GM21515 (cell line): ENCODE measurements at regions not wholly inside any gene's neighbourhood (a gene's known extent, or its start where the extent isn't known, plus 50 kb on each side); places are given as distances from the start of the nearest gene placed in this dataset.

Source experiments
- ATAC-seq: cut with Tn5 transposase; IDR thresholded peaks from one replicate; pipeline ENCODE4 v1.9.1; 2021; ENCODE audit not compliant: unreplicated experiment

DNA sequence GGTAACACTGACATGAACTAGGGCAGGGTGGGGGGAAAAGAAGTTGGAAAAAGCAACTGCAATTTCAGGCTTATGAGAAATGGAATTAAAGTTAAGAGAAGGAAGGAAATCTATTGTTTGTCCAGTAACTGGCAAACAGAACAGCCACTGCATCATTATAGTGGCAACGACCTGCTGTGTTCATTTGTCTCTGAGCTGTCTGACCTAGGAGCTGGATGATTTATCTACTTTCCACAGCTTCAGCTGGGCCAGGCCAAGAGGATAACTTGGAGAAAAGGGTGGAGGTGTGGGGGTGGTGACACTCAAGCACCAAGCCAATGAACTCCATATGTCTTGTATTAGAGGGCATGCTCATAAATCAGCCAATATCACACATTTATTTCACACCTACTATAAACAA, 291.5 kb upstream of the KLHL29 start:
- ATAC-seq = no peak

DNA sequence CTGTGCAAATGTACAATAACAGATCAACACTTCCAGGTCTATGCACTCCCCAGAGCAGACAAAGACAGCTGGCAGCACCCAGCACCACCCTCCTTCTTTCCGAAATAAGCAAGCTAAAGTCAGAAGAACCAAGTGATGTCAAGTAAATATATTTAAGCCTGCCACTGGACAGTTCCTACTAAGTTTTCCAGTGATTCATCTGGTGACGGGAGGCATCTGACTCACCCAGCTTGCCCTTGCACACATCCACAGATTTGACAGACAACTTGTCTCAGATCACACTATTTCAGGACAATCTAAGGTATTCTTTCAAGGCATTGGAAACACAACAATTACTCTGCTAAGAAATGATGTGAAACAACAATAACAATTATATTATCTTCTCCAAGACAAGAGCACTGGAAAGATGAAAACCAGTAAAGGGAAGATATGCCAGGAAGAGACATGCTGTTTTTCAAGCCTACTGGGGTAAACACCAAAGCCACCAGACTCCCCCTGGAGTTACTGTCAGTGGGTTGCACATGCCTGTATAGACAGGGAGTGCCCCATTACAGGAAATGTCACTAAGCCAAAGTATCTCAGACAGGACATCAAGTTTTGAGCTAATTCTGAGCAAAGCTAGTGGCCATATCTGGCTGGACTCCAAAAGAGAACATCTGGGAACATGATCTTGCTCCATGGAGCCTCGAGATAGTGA, 287.9 kb upstream of the KLHL29 start:
- ATAC-seq = no peak

DNA sequence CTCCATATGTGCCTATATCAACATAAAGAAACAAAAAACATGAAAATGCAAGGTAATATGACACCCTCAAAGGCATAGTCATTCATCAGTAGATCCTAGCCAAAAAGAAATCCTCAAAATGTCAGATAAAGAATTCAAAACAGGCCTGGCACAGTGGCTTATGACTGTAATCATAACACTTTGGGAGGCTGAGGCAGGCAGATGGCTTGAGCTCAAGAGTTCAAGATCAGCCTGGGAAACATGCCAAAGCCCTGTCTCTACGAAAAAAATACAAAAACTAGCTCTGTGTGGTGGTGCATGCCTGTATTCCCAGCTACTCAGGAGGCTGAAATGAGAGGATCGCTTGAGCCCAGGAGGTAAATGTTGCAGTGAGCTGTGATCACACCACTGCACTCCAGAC, 284.6 kb upstream of the KLHL29 start:
- ATAC-seq = no peak

DNA sequence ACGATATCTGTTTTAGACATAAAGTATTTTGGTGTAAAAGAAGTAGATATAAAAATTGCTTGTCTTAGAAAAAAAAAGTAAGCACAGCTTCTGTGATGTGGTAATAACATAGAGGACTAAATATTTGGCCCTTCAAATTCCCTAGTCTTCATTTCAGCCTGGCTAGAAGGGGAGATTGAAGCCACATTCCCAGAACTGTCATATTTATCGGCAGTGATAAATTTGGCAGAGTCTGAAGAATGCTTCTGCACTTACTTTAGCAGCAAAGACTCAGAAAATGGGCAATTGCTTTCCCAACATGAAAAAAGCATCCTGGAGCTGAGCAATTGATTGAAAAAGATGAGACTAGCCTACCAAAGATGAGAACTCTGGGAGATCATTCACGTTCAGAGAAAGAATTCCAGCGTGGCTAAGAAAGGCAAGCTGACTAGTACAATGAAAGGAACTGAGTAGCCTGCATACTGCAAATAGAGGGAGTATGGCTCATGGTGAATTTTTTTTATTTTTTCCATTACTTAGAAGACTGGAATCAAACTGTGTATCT, 278.7 kb upstream of the KLHL29 start:
- no peak for ATAC-seq

DNA sequence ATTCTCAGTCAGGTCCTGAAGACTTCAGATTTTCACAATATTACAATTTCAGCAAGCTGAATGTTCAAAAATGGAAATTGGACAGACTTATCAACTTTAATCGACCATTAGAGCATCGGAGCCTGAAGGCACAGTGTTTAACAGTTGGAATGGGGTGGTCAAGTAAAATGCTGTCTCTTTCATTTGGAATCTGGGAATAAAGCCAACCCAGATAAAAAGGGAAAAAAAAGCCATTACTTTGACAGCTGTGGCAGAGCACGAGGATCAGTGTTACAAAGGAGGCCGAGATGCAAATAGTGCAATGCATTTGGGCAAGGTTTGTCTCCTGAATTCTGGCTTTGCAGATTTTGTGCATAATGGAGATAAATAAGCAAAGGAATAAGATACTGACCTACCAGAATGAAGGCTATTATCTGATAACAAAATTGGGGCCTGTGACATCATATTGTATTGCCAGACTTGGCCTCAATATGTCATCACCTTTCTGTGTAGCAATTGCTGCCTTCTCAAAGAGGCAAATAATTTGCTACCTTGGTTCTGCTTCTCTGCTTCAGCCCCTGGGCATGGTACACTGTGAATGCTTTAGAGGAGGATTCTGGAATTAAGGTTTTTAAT, 277.5 kb upstream of the KLHL29 start:
- ATAC-seq = no peak

DNA sequence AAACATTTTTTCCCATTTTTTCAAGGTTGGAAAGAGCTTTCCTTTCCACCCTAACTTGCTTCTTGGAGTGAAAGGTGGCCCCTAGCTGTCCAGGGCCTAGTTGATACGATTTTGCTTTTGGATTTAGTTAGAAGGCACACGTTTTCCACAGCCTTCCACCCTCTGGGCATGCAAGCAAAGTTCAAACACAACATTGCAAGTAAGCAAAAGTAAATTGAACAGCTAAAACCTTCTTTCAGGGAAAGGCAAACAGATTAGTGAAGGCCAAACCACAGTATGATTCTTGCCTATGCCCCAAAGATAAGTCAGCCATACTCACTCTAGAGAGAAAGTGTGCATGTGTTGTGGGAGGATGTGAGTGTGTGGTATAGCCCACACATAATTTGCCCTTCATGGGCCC, 273.7 kb upstream of the KLHL29 start:
- ATAC-seq = no peak

DNA sequence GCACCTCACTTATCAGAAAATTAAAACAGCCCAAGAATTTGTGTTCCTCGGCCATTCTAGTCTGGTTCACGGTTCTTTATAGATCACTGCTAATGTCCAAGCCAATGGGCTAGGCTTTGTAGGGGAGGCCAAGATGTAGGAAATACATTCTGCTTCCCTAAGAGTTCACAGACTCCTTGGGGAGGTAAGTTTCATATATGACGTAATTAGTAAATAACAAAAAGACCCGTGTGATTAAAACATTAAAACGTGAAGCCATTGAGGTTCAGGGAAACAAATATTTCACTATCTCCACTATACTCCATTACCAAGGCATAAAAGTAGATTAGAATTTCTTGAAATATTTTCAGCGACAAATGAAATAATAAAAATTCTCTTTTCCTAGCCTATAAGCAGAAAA, 272.5 kb upstream of the KLHL29 start:
- no peak for ATAC-seq

DNA sequence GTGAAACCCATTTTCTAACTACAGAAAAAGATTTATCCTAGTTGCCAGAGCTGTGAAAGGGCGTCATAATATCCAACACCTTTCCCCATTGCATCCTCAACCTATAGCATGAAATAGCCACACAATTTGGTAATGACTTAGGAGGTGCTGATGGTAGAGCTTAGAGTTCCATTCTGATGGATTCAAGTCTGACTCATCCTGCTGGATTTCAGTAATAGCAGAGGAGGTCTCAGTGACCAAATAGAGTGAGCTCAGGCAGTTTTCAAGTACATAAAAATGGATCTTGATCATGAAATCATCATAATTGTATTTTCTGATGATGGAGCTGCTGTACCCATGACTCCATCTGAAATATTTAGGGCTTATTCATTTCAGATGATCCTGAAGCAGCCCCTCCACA, 270.7 kb upstream of the KLHL29 start:
- no peak for ATAC-seq

DNA sequence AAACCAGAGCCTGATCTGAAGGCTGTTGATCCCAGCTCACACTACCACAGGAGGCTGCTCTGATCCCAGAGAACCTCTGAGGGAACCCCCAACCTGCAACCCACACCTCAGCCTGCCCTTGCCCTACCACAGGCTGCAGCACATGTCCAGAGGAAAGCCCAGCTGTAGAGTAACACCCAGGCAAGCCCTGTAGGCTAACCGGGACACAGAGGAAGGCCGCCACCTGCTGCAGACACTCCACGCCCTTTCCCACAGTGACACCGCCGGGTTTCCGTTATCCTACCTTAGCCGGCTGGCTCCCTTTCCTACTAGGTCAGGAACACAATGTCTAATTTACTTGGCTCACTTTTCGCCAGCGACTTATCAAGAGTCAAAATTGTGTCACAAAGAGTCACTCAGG, 266.7 kb upstream of the KLHL29 start:
- ATAC-seq = no peak

DNA sequence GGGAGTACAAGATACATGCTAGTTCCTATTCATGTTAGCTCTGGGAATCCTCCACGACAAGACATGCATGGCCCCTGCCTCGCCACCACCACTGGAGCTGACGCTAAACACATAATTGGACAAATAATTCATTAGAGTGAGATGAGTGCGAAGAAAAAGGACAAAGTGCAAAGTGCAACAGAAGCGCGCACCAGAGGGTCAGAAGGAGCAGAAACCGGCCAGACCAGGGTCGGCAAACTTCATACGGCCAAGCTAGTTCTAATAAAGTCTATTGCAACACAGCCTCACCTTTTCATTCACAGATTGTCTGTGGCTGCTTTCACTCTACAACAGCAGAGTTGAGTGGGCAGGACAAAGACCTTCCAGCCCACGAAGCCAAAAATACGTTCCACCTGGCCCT, 266.1 kb upstream of the KLHL29 start:
- ATAC-seq = no peak

DNA sequence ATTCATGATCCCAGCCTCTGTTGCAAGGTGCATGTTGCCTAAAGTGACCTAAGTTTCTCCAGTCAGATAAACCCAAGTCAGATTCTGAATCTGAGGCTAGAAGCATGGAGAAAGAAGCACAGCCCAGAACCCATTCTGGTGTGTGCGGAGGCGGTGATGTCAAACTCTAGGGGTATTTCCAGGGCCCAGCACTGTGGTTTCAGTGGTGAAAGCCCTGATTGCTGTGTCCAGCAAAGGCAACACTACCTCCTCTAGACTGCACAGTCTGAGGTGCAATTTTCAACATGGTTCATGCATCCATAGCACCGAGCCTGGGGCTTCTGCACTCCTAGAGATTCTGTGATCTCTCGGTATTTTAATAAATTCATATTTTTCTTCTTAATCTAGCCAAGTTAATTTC, 264.8 kb upstream of the KLHL29 start:
- no peak for ATAC-seq

DNA sequence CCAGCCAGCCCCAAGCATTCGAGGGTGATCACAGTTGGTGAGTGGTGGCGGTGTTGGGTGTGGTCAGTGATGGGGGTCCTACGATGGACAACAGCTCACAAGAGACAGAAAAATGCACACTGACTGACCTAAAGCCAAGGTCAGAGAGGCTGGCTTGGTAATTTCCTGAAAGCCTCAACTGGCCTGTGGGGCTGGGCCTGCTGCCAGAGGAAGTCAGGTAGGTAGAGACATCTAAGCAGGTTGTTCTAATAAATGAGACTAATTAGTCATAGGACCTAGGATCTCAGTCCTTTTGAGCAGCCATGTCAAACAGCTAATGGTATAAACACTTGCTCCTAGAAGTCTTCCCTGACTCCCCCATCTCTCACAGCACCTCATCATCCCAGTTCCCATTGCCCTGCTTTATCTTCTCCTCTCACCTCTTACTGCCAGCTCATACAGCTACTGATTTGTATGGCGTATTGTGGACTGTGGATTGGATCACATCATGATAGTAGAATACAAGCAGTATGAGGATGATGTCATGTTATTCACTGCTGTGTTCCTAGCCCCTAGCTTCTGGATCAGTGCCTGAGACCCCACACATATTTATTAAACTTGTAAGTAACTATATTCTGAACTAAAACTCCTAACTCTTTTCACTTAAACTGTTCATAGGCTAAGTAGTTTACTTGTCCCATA, 262.9 kb upstream of the KLHL29 start:
- no peak for ATAC-seq

DNA sequence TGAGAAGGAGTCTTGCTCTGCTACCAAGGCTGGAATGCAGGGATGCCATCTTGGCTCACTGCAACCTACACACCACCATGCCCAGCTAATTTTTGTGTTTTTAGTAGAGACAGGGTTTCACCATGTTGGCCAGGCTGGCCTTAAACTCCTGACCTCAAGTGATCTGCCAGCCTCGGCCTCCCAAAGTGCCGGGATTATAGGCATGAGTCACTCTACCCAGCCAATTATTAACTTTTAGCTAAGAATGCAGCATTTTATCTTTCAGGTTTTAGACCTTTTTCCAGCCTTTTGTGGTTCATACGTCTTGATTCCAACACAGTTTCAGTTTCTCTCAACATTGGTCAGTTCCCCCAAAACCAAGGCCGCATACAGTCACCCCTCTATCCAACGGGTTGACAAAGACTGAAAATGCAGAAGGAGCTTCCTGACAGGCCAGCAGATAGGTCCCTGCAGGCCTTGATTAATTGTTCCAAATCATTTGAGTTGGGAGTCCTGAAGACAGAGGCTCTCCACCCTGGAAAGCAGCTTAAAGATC, 262.2 kb upstream of the KLHL29 start:
- ATAC-seq = no peak

DNA sequence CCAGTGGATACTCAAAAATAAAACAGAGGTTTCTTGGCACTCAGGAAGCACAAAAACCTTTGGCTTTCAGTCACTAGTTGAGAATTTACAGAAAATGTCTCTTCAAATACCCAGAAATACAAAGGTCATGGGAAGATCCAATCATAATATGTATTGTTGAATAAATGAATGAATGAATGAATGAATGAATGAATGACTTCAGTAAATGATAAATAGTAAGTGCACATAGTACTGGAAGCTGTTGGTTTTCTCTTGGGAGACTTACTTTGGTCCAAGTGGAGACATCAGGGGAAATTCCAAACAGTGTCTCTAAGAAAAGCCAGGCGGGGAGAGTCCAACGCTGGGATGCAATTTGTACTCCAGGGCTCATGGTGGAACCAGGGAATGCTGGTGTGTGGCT, 261.3 kb upstream of the KLHL29 start:
- ATAC-seq = no peak

DNA sequence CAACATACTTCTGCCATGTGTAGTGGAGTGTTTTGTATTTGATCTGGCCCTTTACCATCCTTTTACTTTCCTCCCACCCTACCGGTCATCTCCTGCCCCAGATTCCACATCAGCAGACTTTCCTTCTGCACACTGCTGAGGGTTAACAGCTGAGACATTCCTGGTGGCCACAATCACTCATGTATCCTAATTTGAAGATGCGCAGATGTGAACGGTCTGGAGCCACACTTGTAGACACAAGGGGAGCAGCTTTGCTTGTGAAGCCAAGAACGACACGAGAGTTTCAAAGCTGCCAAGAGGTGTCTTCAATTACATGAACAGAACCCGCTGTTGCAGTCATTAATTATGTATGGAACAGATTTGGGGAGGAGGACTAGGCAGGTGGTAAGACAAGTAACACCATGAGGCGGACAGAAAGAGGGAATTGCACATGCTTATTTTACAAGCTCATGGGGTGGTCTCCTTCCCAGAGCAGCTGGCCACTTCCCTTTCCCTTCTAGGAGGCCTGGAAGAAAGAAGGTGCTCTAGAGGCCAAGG, 260.7 kb upstream of the KLHL29 start:
- no peak for ATAC-seq

DNA sequence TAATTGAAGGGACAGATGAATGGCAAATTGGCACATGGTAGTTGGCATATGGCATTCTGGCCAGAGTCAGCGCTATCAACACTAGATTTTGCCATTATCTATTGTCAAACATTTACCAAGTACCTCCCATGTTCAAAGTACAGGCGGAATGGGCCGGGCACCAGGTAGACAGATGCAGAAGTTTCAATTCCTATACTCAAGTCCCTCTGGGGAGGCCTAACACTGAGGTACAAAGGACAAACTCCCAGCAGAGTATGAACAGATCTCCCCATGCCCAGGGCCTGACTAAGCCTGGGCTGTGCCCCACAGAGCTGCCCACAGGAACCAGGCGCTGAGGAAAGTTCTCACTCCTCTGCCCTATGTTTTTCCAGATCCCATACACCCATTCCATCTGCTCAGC, 257.5 kb upstream of the KLHL29 start:
- ATAC-seq = no peak

DNA sequence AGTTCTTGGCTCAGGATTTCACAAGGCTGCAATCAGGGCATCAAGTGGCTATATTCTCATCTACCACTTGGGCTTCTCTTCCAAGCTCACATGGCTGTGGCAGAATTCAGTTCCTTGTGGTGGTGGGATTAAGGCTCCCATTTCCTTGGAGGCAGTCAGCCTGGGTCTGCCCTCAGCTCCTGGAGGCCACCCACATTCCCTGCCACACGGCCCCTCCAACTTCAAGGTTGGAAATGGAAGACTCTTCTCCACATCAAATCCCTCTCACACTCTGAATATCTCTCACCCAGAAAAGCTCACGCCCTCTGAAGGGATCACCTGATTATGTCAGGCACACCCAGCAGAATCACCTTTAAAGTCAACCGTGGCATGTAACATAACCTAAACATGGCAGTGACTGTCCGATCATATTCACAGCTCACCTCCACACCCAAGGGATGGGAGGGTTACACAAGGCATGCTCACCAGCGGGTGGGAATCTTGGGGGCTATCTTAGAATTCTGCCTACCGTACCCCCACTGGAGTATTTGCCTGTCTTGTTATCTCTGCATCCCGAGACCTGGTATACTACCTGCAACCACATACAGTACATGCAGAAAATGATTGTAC, 256.2 kb upstream of the KLHL29 start:
- ATAC-seq = no peak

DNA sequence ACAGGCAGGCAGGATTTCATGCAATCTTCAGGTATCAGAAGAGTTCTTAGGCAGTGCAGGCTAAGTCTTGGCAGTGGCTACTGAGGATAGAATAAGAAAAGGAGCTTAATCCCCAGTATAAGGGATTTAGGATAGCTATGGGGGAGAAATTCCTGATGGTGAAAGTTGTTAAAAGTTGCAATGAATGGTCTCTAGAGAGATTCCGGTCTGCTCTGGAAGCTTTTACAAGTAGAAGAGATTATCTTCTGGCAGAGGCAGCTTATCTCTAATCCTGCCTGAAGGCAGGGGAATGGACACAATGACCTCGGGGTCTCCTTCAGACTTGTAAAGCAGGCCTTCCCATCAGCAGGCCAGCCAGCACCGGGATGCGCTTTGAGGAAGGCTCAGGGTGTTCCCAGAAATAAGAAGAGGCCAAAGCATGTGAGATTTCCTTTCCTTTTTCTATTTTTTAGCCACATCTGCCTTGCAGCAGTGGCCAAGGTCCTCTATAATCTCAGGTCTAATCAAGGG, 253.9 kb upstream of the KLHL29 start:
- no peak for ATAC-seq

DNA sequence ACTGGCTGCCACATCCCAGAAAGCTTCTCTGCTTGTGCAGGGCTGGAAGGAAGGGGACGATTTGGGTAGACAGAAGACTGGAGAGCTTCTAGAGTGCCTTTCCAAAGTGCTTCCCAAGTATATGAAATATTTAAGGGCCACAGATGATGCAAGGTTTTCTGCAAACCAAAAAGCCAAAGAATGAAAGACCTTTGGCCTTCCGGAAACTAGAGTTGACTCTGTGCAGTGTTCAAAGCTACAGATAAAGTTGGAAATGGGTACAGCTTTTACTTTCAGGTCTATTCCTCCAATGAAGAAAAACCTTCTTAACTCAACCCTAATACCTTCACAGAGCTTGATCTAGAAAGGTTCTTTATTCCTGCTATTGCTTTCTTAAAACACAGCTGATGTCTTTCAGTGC, 253.0 kb upstream of the KLHL29 start:
- no peak for ATAC-seq

DNA sequence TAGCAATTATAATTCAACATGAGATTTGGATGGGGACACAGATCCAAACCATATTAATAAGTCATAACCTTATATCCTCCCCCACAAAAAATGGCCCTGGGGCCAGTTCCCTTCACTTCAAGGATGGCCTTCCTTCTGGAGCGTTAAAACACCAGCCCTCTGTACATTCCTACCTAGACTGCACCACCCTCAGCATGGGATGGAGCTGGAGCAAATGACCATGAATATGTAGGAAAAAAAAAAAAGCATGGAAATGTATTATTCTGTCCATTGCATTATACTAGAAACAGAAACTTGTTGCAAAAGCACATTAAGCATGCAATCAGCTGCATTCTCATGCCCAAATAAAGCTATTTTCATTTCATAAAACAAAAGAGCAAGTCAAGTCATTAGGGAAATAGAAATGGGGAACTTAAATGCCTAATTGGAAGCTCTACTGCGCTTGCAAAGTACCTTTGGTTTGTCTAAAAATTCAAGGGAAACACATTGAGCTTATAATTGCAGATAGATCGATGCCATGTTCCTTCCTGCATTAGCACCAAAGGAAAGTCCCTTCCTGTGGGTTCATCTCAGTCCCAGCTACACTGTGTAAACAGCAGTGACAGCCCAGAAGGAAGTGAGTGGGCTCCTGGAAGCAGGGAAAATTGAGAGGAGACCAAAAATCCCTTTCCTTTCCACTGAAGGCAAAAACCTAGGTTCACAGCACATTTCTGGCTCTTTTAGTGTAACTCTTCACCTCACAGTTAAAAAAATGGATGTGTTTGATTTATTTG, 252.0 kb upstream of the KLHL29 start:
- ATAC-seq = no peak
